Ecto neural progenitor cell (in vitro differentiated cells): ENCODE measurements at regions not wholly inside any gene's neighbourhood (a gene's known extent, or its start where the extent isn't known, plus 50 kb on each side); places are given as distances from the start of the nearest gene placed in this dataset.

Source experiments
- DNase-seq: peaks from one replicate; pipeline ENCODE4 v3.0.0-alpha.2; 2018; ENCODE audit warnings: low spot score

DNA sequence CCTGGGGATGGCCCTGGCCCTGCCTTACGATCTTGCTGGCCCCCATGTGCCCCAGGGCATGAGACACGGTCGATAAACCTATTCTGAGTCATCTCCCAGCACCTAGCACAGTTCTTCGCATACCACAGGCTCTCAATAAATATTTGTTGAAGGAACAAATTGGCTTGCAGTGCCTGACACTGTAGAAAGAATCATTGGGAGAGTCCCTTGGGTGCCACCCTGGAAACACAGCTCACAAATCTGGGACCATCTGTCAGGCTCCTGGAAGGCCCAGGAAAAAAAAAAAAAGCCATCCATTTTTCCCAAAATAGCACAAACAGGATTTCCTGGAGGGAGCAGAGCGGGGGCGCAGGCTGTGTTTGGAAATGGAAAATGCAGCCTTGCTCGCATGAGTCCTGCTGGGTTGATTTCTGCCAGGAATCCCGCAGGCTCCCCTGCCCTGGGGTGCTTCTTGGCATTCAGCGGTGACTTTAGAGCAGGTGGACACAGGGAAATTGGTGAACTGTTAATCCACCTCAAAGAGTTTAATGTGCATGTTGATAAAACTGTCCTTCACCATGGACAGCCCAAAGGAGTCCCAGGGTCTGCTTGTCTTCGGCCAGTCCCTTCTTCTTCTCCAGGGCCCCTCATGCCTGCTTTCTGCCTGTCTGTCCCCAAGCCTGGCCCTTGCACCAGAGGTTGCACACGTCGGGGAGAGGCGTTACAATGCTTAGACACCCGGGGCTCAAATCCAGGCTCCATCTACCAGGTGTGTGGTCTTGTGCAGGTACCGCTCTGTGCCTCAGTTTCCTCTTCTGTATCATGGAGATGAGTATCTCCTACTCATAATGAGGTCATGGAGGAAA, 106.1 kb upstream of the RFLNA start:
- no peak for DNase-seq

DNA sequence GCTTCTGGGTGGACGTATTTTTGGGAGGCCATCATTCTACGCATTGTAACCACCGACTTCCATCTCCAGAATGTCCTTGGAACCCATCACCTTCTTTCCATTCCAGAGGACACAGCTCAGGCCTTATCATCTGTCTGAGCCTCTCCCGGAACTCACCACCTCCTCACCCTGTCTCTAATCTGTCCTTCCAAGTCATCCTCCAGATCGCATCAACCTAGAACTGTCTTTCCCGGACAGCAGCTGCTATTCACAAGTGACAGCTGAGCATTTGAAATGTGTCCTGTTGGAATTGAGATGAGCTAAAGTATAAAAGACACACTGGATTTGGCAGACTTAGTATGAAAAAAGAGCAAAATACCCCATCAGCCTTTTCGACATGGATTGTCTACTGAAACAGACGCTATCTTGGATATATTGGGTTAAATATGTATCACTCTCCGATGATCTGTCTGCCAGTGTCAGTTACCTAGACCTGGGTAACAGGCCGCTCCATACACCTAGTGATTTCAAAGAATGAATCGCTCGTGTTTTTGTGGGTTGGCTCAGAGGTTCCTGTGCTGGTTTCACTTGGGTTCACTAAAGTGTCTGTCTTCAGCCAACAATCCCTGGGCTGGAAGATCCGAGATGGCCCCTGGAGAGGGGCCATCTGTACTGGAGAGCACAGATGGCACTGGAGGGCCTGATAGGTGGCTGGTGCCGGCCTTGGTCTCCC, 104.4 kb upstream of the RFLNA start:
- no peak for DNase-seq

DNA sequence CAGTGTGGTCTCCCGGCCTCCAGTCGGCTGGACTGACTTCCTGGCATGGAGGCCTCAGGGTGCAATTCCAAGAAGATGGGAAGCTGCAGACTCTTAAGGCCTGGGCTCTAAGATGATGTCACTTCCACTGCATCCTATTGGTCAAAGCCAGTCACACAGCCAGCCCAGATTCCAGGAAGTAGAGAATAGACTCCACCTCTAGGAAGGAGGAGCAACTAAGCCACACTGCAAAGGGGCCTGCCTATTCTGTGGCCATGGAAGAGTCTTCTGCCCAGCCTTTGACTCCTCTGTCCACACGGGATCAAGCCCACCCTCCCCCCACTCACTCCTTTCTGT, 103.9 kb upstream of the RFLNA start:
- no peak for DNase-seq

GRCh38 chr12:124191966-124192365, 102.9 kb upstream of the RFLNA start:
- DNase-seq = no peak

DNA sequence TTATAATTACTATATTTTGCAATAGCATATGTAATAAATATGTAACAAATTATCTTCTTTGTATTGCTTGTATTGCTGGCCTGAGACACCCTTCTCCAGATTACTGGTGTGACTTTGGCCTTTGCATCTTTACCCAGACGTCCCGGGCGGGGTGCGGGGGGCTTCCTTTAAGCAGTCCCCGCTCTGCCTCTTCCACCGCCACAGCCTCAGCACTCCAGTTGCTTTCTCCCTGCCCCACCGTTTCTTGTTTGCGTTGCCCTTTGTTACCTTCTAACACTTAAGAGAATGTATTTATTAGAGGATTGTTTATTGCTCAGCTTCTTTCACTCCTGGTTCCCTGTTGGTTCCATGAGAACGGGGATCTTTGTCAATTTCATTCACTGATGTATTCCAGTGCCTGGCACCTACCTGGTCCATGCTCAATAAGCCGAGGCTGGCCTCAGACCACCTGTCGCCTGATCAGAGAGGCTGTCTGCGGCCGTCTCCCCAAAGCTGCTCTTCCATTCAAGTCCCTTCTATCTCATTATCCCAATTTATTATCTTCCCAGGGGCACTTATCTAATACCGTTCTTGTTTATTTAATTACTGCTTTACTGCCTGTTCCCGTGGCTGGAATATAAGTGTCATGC, 100.5 kb upstream of the RFLNA start:
- no peak for DNase-seq

DNA sequence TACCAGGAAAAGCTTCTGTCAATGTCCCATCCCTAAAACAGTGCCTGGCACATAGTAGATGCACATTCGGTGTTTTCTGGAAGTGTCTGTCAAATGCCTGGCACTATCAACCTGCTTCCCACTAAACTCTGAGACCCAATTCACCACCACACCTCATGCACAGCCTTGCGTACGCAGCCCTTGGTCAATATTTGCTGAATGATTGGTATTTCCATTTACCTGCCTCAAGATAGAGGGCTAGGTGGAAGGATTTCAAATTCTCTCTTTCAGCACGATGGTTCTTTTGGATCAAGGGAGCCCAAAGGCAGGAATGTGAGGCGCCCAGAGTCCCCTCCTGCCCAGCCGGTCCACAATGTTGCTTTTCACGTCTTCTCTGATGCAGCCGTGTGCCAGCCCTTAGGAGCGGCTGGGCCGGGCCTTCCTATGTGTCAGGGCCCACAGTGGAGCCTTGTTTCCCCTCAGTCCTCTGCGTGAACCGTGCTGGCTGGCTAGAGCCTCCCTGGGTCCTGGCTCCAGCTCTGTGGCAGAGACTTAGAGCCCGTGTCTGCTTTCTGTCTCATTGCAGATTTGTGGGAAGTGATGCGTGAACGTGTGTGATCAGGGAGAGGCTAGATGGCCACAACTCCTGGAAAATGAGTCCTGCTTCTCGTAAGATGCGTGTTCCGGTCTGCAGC, 99.9 kb upstream of the RFLNA start:
- no peak for DNase-seq

DNA sequence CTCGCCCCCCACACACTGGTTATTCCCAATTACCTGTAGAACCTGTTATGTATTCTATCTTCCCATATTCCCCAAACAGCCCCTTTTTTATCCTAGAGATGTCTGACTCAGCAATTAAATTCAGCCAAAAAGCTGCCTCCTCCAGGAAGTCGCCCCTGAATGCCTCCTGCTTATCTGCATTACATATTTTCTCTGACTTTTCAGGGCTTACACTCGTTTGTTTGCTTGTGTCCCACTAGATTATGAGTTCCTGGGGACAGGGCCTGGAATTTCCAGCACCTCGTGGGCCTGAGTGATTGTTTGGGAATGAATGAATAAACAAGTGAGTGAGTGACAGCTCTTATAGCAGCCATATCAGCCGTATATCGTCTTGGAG, 99.3 kb upstream of the RFLNA start:
- DNase-seq = no peak

DNA sequence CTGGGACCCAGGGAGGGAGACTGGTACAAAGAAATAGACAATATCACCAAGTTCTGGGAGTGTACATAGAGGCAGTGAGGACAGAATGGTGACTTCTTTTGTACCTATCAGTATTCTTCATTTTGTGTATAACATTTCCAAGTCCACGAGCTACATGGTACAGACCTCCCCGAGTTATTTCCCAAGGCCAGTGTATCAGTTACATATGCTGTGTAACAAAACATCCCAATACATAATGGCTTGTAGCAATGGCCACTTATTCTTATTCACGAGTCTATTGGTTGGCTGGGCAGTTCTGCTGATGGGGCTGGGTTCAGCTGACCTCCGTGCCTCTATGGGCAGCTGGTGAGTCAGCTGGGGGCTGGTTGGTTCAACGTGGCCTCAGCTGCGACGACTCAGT, 98.7 kb upstream of the RFLNA start:
- DNase-seq = no peak

- DNase-seq = no peak
Measured at GRCh38 chr12:124201248-124201647, 93.6 kb upstream of the RFLNA start.

GRCh38 chr12:124203176-124203575, 91.7 kb upstream of the RFLNA start:
- no peak for DNase-seq

GRCh38 chr12:124205405-124205804, 89.5 kb upstream of the RFLNA start:
- no peak for DNase-seq

GRCh38 chr12:124207049-124207448, 87.8 kb upstream of the RFLNA start:
- DNase-seq = no peak

DNA sequence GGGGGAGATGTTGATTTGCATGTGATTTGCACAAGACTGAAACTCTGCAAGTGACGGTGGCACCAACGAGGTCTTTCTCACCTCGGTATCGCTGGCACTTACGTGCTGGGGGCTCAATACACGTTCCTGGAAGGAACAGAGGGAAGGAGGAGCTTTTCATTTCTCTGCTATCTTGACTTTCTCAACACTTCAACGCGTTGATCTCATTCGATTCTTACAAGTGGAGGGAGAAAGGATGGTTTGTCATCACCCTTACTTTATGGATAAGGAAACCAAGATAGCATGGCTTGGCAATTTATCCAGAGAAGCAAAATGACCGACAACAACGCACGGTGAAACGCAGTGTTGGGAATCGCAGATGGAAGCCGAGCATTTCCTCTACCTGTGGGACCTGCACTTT, 87.3 kb upstream of the RFLNA start:
- no peak for DNase-seq

DNA sequence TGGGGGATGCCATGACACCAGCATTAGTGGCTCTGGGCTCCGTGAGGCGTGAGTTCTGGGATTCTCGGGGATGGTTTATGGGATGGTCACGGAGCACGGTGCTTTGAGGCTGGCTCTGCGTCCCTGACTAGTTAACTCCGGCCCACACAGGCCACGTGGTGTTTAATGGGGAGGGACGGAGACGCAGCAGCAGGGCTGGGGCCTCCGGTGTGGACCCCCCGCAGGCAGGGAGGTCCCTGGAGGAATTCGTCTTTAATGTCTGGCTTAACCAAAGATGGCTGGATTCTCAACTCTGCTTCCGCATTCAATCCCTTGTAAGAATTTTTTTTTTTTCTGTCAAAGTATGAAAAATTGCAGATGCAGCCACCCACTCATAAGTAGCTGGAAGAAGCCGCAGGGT, 86.4 kb upstream of the RFLNA start:
- DNase-seq = no peak

DNA sequence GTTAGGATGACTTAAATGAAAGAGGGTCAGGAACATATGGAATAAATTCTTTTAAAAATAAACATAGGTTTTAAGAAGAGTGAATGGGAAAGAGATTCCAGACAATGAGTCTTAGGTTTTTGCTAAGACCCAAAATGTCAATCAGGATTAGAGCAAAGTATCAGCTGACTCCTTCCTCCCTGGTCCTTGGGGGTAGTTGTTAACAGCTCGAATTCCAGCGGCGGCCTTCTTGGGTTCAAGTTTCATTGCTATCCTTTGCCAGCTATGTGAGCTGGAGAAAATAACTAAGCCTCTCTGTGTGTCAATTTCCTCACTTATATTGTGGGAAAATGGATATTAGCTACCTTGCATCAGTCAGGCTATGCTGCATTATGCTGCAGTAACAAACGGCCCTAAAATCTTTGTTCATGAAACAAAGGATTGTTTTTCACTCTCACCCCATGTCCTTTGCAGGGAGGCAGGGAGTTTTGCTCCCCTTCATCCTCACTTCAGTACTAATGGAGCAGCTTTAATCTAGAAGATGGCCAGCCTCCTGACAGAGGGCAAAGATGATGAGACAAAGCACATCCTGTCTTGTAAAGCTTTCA, 83.8 kb upstream of the RFLNA start:
- DNase-seq = no peak

GRCh38 chr12:124211753-124212152, 83.1 kb upstream of the RFLNA start:
- no peak for DNase-seq

DNA sequence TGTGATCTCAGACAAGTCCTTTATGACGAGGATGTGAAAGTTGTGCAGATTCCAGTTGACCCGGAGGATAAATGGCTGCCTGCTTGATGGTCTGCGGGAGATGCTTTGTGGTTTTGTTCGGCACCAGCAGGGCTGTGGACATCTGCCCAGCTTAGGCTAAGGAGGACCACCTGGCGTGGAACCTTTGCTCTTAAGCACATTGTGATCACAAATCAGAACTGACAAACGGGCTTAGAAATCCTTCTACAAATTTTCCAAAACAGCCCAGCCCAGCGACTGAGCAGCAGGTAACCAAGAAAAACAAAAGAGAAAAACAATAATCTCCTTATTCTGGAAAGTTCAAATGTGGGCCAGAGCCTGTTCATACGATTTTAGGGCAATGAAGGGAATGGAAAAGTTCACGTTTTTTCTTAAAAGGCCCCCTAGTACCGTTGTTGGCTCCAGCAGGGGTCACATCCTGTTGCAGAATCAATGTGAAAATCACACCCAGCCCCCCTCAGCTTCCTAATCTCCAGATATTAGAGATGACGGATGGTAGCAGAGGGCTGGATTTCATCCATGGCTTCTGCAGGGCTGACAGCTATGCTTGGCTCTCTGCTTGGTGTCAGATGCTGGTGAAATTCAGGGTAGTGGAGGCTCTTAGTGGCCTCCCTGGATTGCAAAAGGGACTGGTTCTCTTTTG, 81.1 kb upstream of the RFLNA start:
- DNase-seq = no peak

GRCh38 chr12:124214574-124214973, 80.3 kb upstream of the RFLNA start:
- DNase-seq = no peak

GRCh38 chr12:124216966-124217365, 77.9 kb upstream of the RFLNA start:
- DNase-seq = no peak

DNA sequence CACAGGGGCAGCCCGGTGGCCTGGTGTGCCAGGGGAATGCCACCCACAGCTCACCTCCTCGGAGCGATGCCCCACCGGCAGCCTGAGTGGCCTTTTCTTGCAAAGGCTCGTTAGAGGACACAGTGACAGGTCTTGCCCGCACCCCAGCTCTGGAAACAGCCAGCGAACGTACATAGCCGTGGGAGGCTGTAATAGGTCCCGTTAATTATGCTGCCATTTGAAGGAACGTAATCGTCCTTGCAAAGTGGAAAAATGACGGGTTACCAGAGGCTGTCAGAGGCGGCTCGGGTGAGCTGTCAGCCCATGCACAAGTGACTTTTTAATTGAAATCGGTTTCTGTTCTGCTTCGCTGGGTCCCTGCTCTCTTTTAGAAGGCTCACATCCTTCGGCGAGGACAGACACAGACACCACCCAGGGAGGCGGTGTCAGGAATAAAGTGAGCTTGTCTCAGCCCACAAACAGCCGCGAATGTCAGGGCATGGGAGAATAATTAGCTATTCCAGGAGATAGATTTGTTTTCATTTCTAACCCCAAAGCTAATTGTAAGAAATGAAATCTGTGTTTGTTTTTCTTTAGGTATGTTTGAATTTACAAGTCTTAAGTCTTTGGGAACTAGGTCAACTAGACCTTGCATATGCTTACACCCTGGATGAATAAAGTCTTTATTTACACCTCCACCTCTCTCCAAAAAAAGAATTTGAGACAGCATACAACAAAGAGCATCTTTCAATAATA, 77.2 kb upstream of the RFLNA start:
- peak; percentile 69 for DNase-seq

GRCh38 chr12:124218243-124218560, 76.7 kb upstream of the RFLNA start:
- DNase-seq = no peak
